HG03521 (cell line): ENCODE measurements at regions not wholly inside any gene's neighbourhood (a gene's known extent, or its start where the extent isn't known, plus 50 kb on each side); places are given as distances from the start of the nearest gene placed in this dataset.

ENCODE experiments used
- ATAC-seq: cut with Tn5 transposase; IDR thresholded peaks from one replicate; pipeline ENCODE4 v1.9.1; 2021; ENCODE audit warnings: mild to moderate bottlenecking, moderate library complexity; ENCODE audit not compliant: unreplicated experiment

DNA sequence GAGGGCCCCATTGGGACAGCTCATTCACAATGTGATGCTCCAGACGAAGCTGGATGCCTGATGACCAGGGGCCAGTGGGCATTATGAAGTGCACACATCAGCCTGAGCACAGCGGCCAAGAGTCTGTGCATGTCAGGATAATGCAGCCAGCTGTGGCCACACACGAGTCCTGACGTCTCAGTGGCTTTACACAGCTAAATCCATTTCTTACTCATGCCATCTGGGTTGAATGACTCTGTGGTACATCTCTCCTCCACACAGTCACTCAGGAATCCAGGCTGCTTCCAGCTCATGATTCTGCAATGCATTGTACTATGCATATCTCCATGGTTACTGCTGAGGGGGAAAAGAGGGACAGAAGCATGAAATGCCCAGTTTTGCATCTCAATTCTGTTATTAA, 123.6 kb downstream of the PRLHR start:
- no peak for ATAC-seq

DNA sequence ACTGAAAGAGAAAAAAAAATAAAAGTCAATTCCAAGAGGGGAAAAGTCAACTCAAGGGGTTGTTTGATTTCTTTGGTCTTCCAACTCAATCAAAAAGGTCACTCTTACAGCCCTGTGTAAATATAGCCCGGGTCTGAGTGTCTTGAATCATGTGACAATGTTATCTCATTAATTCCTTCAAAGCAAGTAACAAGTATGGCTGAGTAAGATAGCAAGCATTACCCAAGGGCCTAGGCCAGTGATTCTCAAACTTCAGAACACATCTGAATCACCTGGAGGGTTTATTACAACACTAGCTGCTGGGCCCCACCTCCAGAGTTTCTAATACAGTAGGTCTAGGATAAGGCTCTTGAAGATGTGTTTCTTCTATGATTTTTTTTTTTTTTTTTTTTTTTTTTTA, 125.0 kb downstream of the PRLHR start:
- no peak for ATAC-seq

DNA sequence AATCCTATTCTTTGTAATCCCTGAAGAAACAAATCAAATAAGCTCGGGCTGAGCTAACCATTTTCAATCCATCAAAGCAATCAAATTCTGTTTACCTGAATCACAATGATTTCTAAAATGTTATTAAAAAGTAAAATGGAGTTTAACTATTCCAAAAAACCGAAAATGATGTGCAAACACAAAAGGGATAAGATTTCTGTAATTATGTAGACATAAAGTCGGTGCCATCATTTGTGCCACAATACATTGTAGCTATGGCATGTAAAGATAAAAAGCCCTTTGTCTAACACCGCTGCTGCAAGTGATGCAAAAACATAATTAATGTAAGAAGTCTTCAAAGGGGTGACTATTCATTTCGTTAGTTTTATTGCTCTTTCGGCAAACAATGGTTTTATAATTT, 125.1 kb upstream of the FAM204A start:
- ATAC-seq, result no peak

DNA sequence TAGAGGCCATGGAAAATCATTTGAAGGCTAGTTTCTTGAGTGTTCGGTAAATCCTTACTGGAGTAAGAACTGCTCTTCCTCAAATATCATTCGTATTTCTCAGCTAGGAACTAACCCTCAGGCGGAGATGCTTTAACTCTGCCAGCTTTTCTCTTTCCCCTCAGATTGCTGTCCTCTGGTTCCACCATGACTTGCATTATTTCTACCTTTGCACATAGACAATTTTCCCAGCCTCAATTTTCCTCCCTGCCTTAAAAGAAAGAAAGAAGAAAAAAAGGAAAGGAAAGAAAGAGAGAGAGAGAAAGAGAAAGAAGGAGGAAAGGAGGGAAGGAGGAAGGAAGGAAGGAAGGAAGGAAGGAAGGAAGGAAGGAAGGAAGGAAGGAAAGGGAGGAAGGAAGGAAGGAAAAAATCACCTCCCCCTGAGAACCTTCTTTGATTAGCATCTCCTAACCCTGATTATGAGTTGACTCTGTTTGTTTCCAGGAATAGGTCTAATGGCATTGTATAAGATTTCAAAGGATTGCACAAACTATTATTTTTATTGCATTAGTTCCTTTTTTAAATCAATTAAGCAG, 123.3 kb upstream of the FAM204A start:
- ATAC-seq, result no peak

DNA sequence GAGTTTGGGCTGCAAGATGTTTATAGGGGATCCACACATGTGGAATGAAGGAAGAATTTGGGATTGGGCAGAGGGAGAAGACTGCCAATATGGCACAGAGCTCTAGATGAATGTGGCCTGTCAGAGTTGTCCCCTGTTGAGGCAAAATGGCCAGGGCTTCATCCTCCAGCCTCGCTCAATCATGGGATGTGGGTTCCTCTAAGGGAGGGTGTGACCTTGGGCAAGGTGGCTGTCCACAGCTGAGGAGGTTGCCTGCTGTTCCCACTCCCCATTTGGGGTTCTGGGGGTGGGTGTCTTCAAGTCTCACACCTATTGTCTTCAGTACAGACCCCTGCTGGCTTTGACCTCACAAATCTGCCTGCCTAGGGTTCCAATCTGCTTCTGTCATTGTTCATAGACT, 121.6 kb upstream of the FAM204A start:
- no peak for ATAC-seq

DNA sequence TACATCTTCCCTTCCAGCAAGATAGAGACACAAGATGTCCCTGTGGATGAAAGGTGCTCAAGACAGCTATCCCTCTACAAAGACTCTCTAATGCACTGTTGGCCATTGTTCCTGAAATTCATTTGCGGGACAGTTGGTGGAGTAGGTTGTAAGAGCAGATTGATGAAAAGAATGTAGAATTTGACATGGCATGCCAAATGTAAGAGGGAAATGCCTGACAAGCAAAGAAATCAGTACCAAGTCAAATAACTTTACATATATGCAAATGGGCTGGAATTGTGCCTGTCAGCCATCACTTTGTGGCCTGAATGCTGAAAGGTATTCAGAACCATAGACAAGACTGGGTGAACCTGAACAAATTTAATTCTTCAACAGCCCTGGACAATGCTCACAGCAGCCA, 120.3 kb upstream of the FAM204A start:
- no peak for ATAC-seq

DNA sequence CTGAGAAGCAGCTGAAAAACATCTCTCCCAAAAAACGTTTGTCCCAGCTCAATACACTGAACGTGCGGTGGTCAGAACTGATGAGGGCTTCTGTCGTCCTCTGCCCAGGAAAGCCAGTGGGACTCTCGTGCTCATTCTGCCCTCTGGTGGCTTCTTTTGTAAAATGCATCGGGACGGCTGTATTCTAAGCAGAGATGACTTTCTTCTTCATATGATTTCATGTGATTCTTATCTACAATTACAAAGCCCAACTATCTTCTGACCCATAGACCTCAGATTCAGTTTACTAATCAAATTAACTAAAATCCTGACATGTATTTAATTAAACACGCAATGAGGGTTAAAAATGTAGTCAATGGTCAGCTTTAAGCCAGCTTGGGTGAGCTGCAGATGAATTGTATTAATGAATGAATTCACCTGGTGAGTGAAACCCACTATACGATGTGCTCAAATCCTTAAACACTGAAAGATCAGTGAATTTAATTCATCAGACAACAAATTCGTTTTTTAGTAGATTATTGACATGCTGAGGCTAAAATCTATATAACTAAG, 117.6 kb upstream of the FAM204A start:
- peak; percentile 86 for ATAC-seq

DNA sequence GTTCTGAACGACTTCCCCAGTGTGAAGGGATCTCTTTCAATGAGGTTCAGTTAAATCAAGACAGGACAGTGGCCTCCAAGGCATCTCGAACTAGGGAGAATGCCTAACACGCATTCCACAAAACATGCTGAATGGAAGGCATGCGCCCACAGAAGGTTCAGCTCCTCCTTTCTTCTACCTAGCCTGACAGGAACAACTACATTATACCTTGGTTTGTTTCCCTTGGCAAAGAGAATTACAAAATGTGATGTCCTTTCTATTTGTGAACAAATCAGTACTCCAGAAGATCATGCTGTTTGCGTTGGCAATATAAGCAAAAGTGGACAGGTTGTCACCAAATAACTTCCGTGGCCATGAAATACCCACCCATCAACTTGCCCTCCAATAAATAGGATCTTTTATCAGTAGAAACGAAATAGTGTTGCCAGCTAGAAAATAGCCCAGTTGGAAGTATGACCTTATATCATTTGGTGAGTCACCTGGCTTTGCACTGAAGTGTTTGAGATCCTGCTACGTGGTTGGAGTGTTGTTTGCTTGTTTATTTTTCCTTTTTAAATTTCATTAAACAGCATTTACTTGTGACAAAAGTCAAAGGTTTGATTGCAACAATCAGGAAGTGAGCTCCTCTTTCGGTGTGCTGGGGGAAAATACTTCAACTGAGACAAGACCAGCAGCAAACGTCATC, 117.0 kb upstream of the FAM204A start:
- ATAC-seq, result no peak

DNA sequence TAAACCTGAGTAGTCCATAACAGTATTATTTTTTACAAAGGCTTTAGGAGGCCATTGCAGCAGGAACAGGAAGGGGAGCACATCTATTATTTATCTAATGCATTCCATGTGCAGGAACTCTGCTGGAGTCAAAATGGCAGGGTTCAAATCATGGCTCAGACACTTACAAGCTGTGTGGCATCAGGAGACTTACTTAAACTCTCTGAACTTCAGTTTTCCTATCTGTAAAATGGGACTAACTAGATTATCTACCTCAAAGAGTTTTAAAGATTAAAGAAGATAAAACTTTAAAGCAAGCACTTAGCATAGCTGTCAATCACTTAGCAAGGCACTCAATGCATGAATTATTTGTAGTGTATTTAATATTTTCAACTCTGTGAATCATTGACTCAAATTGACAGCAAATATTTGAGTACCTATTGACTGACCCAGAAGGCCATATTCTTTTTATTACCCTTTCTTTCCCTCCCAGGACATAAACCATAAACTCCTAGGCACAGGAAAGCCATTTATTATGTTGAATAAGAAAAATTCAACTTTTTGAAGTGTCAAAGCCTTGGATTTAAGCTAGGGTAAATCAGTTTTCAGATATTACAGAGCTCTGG, 115.8 kb upstream of the FAM204A start:
- ATAC-seq, result no peak

DNA sequence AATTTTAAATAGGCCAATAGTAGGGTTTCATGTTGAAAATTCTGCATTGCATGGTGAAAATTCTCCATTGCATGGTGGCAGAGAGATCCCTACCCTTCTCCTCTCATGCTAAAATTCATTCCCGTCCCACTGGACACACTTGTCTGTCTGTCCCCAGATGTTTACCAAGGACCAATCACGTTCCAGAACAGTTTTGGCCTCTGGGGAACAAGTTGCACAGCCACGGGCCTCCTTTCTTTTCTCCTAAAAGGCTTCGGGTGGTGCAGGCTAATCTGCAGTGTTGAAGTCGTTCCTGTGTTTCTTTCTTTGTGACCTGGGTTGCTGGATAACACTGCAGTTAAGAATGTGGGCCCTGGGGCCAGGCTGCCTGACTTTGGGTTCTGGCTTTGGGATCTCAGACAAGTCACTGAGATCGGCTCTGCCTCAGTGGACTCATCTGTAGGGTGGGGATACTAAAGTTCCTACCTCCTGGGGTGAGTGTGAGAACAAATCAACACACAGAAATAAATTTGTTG, 113.1 kb upstream of the FAM204A start:
- ATAC-seq, result no peak

DNA sequence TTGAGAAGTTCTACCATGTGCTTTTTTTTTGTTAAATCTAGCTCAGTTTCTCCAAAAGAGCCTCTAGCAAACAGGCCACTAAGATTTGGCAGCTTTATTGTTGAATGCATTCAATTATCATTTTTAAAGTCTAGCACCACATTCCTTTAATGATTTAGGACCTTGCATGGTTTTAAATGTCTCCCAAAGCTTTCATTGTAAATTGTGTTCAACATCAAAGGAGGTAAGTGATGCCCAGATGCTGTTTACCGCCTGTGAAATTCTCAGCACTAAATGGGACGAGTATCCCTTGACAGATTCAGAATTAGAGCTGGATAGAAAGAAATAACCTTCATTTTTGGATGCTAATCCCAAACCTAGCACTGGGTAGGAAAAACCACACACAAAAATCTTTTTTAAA, 112.1 kb upstream of the FAM204A start:
- ATAC-seq, result no peak

DNA sequence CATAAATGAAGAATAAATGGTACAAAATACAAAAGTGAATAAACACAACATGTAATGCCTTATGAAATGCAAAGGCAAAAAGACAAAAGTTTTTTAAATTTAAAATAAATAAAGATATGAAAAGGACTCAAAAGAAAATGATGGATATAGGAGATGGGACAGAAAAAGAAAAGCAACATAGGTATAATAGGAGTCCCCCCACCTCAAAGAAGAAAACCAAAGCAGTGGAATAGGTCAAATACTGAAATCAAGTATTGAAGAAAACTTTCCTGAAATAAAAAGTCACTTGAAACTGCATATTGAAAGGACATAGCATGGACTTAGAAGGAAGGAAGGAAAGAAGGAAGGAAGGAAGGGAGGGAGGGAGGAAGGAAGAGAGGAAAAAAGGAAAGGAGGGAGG, 110.0 kb upstream of the FAM204A start:
- ATAC-seq, result no peak

DNA sequence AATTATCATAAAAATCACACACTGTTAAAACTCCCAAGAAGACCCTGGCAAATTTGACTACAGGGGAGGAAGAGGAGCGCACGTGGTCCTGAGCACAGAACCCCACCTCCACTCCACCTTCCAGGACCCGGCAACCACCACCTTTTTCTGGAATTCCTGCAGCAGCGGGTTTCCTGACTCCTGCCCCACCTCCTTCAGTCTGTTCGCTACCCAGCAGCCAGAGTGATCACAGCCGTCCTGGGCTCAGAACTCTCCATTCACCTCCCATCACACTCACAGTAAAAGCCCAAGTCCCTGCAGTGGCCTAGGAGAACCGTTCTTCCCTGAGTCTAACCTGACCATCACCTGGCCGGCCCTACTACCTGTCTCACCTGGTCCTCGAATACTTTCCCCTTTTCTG, 107.4 kb upstream of the FAM204A start:
- ATAC-seq, result no peak

DNA sequence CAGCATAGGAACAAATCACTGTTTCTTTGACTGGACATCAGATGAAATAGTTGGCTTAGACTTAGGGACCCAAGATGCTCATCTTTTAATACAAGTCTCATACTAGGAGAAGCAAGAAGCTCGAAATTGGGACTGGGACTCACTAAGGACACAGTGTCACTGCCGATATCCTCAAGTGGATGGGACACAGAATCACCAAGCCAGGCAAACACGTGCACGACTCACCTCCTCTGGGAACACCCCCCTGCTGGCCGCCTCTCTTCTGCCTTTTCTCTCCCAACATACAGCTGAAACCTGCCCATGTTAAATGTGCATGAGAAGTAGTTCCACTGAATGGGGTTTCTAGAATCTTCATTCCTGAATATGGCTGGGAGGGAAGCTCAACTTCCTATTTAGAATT, 106.6 kb upstream of the FAM204A start:
- ATAC-seq, result no peak

DNA sequence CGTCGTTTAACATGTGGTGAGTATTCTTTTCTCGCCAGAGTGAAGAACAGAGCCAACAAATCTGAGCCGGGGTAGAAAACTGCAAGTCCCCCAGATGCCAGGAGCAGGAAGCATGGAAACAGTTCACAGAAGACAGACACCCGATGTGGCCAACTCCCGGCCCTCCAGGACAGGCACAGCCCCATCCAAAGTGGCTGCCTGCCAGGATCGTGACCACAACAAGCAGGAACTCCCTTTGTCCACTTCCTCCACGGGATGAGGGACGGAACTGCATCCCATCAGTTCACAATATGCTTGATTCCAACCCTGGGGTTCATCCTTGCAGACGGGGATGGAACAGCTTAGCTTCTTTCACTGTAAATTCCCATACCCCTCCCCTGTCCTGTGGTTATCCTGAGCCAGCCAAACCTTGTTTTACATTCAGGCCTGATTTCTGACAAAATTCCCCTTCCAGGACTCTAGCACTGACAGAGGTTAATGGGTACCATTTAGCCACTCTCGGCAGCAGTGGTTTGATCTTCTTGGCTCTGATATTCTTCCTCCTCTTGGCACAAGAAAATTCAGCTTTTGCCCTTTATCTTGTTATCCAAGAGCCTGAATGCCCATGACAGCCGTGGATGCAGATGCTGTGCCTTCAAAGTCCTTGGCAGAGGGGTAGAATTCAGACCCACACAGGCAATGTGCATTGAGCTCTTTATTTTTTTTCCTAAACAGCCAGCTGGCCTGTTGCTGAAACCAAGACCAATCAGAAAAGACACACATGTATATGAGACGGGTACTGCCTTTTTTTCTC, 105.5 kb upstream of the FAM204A start:
- ATAC-seq, result no peak

DNA sequence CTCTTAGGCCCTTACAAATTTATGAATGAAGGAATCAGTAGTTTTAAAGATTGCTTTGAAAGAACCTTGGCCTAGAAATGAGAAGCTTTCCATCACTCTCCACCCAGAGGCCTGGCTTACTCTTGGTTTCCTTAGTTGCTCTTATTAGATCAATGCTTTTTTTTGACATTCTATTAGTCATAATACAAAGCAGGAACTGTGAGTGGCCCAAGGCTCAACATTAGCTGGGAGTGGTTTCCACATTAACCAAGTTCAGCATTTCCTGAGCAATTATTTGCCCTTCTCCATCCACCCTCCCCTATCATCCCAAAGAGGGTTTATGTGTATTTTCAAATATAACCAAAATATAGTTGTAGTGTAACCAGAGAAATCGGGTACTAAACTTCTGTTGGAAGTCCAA, 103.4 kb upstream of the FAM204A start:
- no peak for ATAC-seq

DNA sequence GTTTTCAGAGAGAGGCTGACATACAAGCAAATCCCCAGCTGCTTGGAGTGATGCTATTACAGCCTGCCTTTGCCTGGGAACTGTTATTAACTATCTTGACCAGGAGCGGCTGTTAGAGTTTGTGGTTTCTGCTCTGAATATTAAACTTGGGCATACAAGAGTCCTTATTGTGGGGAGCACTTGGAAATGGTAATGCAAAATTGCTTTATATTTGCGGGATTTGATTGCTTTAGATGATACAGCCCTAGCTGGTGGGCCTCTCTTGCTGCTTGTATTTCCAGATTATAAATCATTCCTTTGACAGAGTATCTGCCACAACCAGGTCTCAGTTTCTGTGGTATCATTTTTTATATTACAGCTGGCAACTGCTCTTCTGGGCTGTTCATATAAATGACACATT, 101.9 kb upstream of the FAM204A start:
- no peak for ATAC-seq

DNA sequence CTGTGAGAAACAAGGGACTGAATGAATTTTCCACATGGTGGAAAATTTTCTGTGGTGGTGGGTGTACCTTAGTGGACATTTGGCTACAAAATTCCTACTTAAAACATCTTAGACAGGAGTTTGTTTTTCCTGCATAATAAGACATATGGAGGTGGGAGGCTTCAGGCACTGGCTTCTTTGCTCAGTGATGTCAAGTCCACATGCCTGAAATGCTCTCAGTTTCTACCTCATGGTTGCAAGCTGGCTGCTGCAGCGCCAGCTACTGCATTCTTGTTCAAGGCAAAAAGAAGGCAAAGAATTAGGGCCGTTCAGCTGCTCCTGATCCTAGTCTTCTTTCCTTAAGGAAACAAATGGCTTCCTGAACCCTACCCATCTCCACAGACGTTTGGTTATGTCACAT, 99.9 kb upstream of the FAM204A start:
- ATAC-seq, result no peak

DNA sequence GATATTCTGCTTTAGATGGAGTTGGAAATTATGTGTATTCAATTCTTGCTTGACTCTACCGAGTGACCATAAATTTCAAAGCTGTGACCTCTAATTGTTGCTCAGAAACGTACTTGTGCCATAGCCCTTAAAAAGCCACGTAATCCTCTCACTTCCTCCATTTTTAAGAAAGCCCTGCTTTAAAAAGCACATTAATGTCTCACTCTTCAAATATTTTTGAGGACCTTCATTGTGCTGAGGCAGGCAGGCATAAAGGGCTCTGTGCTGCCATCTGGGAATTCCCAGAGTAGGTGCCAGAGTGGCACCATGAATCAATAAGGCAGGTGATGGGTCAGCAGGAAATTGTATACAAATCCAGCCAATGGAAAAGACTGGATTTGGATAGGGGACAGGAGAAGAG, 97.7 kb upstream of the FAM204A start:
- ATAC-seq, result no peak

DNA sequence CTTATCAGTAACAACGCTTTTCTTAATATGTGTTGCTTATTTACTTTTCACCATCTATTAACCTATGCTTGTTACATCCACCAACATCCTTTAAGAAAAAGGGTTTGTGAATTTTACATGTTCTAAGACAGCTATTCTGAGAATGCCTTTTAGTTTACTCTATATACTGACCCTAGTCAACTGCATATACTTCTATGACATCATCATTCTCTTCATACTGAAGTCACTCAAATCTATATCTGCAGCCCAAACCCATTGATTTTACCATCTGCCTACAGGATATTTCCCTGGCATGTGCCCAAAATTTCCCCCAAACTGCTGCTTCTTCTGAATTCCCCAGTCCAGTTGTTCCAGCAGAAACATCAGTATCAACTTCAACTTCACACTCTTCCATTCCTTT, 94.6 kb upstream of the FAM204A start:
- no peak for ATAC-seq

DNA sequence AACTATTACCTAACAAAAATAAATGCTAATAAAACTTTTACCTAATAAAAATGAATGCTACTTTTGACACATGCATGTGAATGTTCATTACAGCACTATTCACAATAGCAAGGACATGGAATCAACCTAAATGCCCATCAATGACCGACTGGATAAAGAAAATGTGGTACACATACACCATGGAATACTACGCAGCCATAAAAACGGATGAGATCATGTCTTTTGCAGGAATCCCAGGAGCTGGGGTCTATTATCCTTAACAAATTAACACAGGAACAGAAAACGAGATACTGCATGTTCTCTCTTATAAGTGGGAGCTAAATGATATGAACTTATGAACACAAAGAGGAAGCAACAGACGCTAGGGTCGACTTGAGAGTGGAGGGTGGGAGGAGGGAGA, 88.1 kb upstream of the FAM204A start:
- ATAC-seq, result no peak
